Sigmoid colon (tissue), 4 donors: ENCODE measurements at regions not wholly inside any gene's neighbourhood (a gene's known extent, or its start where the extent isn't known, plus 50 kb on each side); places are given as distances from the start of the nearest gene placed in this dataset.

ENCODE experiments used
- CTCF ChIP-seq, 4 experiments: fragments of 450-650 bp in 3 of 4; fragments of 200-600 bp in 1 of 4; IDR thresholded peaks; one replicate each; pipeline ENCODE4 v1.5.1; 2016 to 2019; ENCODE audit warnings: antibody characterized with exemption in 4 of 4, mild to moderate bottlenecking in 3 of 4, moderate library complexity in 2 of 4
- EP300 ChIP-seq, 4 donors: sonication (generic); formaldehyde crosslinking; IDR thresholded peaks; one replicate each; pipeline ENCODE4 v1.6.1; 2017; ENCODE audit warnings: antibody characterized with exemption in 4 of 4
- POLR2A ChIP-seq, 2 donors: fragments of 450-650 bp; IDR thresholded peaks; one replicate each; pipeline ENCODE4 v1.6.1; 2016; ENCODE audit warnings: antibody characterized with exemption in 2 of 2, mild to moderate bottlenecking in 2 of 2, moderate library complexity in 2 of 2
- POLR2AphosphoS5 ChIP-seq, 4 donors: sonication (generic); formaldehyde crosslinking; IDR thresholded peaks; one replicate each; pipeline ENCODE4 v1.6.1; 2017; ENCODE audit warnings: antibody characterized with exemption in 4 of 4

DNA sequence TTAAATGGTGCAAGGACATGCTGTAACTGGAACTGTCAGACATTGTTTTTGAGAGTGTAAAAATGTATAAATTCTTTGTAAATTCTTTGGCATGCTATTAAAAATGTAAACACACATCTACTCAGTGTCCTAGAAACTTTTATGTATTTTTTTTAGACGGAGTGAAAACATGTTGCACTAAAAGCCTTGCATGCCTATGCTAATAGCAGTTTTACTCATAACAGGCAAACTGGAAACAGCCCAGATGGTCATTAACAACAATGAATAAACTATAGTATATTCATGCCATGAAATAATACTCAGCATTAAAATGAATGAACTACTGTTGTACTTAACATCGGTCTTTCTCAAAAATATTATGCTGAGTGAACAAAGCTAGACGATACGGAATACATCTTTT is 954.8 kb upstream of the DDX18 start:
- TF ChIP-seq POLR2A (IDR thresholded peaks at IDR 0.05) (no peak), POLR2AphosphoS5 (IDR thresholded peaks at IDR 0.05) (no peak), CTCF (IDR thresholded peaks at IDR 0.05) (no peak), EP300 (IDR thresholded peaks at IDR 0.05) (no peak)
